Right renal cortex interstitium (tissue), 3 donors: ENCODE measurements at regions not wholly inside any gene's neighbourhood (a gene's known extent, or its start where the extent isn't known, plus 50 kb on each side); places are given as distances from the start of the nearest gene placed in this dataset.
"Not testable (repeated sequence)": the region's sequence is repeated elsewhere in the genome, so short reads cannot be mapped to it uniquely, and the experiment has no call there.

Experiments
- DNase-seq, 3 donors: peaks; one replicate each; pipeline ENCODE4 v3.0.0-alpha.2; 2013; ENCODE audit warnings: low read depth in 3 of 3, low spot score in 2 of 3

GRCh38 chr1:96865731-96866685 is 144.4 kb downstream of the PTBP2 start:
- peak; percentile 13 to 43 (median 42) for DNase-seq

- DNase-seq: no peak
Measured at GRCh38 chr1:96872757-96873156, 151.2 kb downstream of the PTBP2 start.

GRCh38 chr1:96878640-96879039 is 157.1 kb downstream of the PTBP2 start:
- DNase-seq: no peak

GRCh38 chr1:96880626-96881025 is 159.0 kb downstream of the PTBP2 start:
- DNase-seq: no peak

GRCh38 chr1:96882096-96882495 is 160.5 kb downstream of the PTBP2 start:
- no peak for DNase-seq

- no peak for DNase-seq
Measured at GRCh38 chr1:96886474-96886873, 164.9 kb downstream of the PTBP2 start.

- DNase-seq: no peak
Measured at GRCh38 chr1:96887501-96887900, 165.9 kb downstream of the PTBP2 start.

GRCh38 chr1:96901783-96902363 is 180.3 kb downstream of the PTBP2 start:
- no peak for DNase-seq

GRCh38 chr1:96912248-96912647 is 190.7 kb downstream of the PTBP2 start:
- DNase-seq: no peak

- DNase-seq: not testable (repeated sequence)
Measured at GRCh38 chr1:96915701-96916100, 194.1 kb downstream of the PTBP2 start.

- no peak for DNase-seq
Measured at GRCh38 chr1:96918406-96918805, 196.8 kb downstream of the PTBP2 start.

- no peak for DNase-seq
Measured at GRCh38 chr1:96922181-96922580, 200.6 kb downstream of the PTBP2 start.

GRCh38 chr1:96923753-96924152 is 202.2 kb downstream of the PTBP2 start:
- no peak for DNase-seq

- DNase-seq: no peak
Measured at GRCh38 chr1:96926176-96926575, 204.6 kb downstream of the PTBP2 start.

GRCh38 chr1:96927125-96927524 is 205.5 kb downstream of the PTBP2 start:
- DNase-seq: no peak

GRCh38 chr1:96931136-96931535 is 209.6 kb downstream of the PTBP2 start:
- DNase-seq: no peak

GRCh38 chr1:96934282-96934681 is 212.7 kb downstream of the PTBP2 start:
- no peak for DNase-seq

- DNase-seq: no peak
Measured at GRCh38 chr1:96944432-96945092, 223.0 kb downstream of the PTBP2 start.

- no peak for DNase-seq
Measured at GRCh38 chr1:96945509-96946084, 224.0 kb downstream of the PTBP2 start.

- no peak for DNase-seq
Measured at GRCh38 chr1:96955307-96956012, 233.9 kb downstream of the PTBP2 start.

GRCh38 chr1:96962216-96962615 is 240.6 kb downstream of the PTBP2 start:
- no peak for DNase-seq
